Neural progenitor cell (in vitro differentiated cells): ENCODE measurements at regions not wholly inside any gene's neighbourhood (a gene's known extent, or its start where the extent isn't known, plus 50 kb on each side); places are given as distances from the start of the nearest gene placed in this dataset.

Source experiments
- EZH2phosphoT487 ChIP-seq: fragments of 200-600 bp; sonication (generic); IDR thresholded peaks from 2 replicates; pipeline ENCODE4 v1.6.1; 2017; ENCODE audit warnings: antibody characterized with exemption
- TF ChIP-seq, protein P1 (sequence below): fragments of 200-600 bp; sonication (generic); IDR thresholded peaks from 2 replicates; pipeline ENCODE4 v1.5.1; 2017; ENCODE audit warnings: antibody characterized with exemption, mild to moderate bottlenecking

DNA sequence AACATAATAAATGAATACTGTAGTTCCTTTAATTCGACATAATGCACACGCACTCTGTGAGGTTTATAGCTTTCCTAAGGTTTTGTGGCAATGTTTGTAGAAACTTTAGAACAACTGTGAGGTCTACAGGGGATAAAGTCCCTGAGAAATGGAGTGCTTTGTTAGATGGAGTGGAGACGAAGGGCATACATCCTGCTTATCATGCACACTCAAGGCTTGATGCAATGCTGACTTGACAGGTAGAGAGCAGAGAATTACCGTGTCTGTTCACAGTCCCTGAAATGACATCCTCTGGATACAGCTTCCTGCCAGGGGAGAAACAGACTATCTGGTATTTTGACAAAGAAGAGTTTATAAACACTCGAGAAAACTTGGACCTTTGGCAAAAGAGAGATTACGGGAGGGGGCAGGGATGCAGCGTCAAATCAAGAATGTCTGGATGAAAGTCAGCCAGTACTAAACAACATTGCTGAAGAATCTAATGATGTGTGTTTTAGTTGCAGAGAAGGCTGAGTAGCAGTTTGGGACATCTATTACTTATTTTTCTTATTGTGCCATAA is 766.9 kb upstream of the ZEB2 start:
- TF ChIP-seq EZH2phosphoT487, result no peak
- TF ChIP-seq, protein P1, sequence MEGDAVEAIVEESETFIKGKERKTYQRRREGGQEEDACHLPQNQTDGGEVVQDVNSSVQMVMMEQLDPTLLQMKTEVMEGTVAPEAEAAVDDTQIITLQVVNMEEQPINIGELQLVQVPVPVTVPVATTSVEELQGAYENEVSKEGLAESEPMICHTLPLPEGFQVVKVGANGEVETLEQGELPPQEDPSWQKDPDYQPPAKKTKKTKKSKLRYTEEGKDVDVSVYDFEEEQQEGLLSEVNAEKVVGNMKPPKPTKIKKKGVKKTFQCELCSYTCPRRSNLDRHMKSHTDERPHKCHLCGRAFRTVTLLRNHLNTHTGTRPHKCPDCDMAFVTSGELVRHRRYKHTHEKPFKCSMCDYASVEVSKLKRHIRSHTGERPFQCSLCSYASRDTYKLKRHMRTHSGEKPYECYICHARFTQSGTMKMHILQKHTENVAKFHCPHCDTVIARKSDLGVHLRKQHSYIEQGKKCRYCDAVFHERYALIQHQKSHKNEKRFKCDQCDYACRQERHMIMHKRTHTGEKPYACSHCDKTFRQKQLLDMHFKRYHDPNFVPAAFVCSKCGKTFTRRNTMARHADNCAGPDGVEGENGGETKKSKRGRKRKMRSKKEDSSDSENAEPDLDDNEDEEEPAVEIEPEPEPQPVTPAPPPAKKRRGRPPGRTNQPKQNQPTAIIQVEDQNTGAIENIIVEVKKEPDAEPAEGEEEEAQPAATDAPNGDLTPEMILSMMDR, result no peak
